Activated naive CD4-positive, alpha-beta T cell treated with anti-CD3 and anti-CD28 coated beads, Interleukin-2, amount 50 U/mL, for 72 hours (primary cell): ENCODE measurements at regions not wholly inside any gene's neighbourhood (a gene's known extent, or its start where the extent isn't known, plus 50 kb on each side); places are given as distances from the start of the nearest gene placed in this dataset.
"Not testable (repeated sequence)": the region's sequence is repeated elsewhere in the genome, so short reads cannot be mapped to it uniquely, and the experiment has no call there.

Source experiments
- ATAC-seq, 2 donors: fragments of 150-1000 bp; cut with Tn5 transposase; 2 replicates each; pipeline ENCODE4 v1.10.0; 2021; ENCODE audit warnings: mild to moderate bottlenecking in 2 of 2, moderate library complexity in 2 of 2
- DNase-seq, 2 donors: peaks; one replicate each; pipeline ENCODE4 v3.0.0; 2021 to 2022; ENCODE audit warnings: low spot score in 2 of 2
- H3K27ac Mint-ChIP-seq, 2 donors: one replicate each; pipeline ENCODE4 v1.8.0; 2022; ENCODE audit warnings: mild to moderate bottlenecking in 2 of 2, mixed read lengths in 2 of 2
- H3K36me3 Mint-ChIP-seq, 2 donors: one replicate each; pipeline ENCODE4 v1.8.0; 2022; ENCODE audit warnings: mixed read lengths in 2 of 2
- H3K9me3 Mint-ChIP-seq, 2 donors: one replicate each; pipeline ENCODE4 v1.8.0; 2022; ENCODE audit warnings: mixed read lengths in 2 of 2

GRCh38 chr18:8882632-8883408, 177.5 kb downstream of the MTCL1 start:
- Mint-ChIP-seq H3K36me3 (peaks cover 8 to 40% of the 10 kb centered on the region in 2 donors), H3K27ac (no peak overlapping the region), H3K9me3 (peaks cover 28 to 32% of the 10 kb centered on the region in 2 donors)
- DNase-seq (no peak), ATAC-seq (no peak)

GRCh38 chr18:8883409-8883668, 178.0 kb downstream of the MTCL1 start:
- no peak for ATAC-seq
- no peak overlapping the region for H3K27ac Mint-ChIP-seq

GRCh38 chr18:8887877-8888276, 182.5 kb downstream of the MTCL1 start:
- ATAC-seq, H3K27ac Mint-ChIP-seq, DNase-seq: not testable (repeated sequence)
- Mint-ChIP-seq H3K9me3 (peaks cover 25 to 27% of the 10 kb centered on the region in 2 donors), H3K36me3 (peaks cover 3 to 33% of the 10 kb centered on the region in 2 donors)

More at GRCh38 chr18:8883409-8883668, 178.0 kb downstream of the MTCL1 start:
- no peak for DNase-seq
- Mint-ChIP-seq H3K9me3 (peaks cover 30 to 34% of the 10 kb centered on the region in 2 donors), H3K36me3 (peaks cover 8 to 42% of the 10 kb centered on the region in 2 donors)

GRCh38 chr18:8889489-8889888, 184.1 kb downstream of the MTCL1 start:
- DNase-seq (no peak), ATAC-seq (no peak)
- Mint-ChIP-seq H3K36me3 (peaks cover 0 to 30% of the 10 kb centered on the region in 2 donors), H3K27ac (no peak overlapping the region), H3K9me3 (peaks cover 22 to 25% of the 10 kb centered on the region in 2 donors)

- not testable (repeated sequence) for H3K27ac Mint-ChIP-seq, ATAC-seq, DNase-seq
- Mint-ChIP-seq H3K36me3 (peaks cover 0 to 28% of the 10 kb centered on the region in 2 donors), H3K9me3 (peaks cover 20 to 25% of the 10 kb centered on the region in 2 donors)
These were observed 185.1 kb downstream of the MTCL1 start for GRCh38 chr18:8890503-8890902.

GRCh38 chr18:8890957-8891464, 185.7 kb downstream of the MTCL1 start:
- Mint-ChIP-seq H3K27ac (no peak overlapping the region), H3K9me3 (peaks cover 18 to 20% of the 10 kb centered on the region in 2 donors), H3K36me3 (peaks cover 0 to 23% of the 10 kb centered on the region in 2 donors)
- no peak for DNase-seq
- ATAC-seq: no peak

- DNase-seq (no peak), ATAC-seq (no peak)
- Mint-ChIP-seq H3K27ac (no peak overlapping the region), H3K9me3 (peaks cover 4 to 8% of the 10 kb centered on the region in 2 donors), H3K36me3 (peaks cover 0 to 6% of the 10 kb centered on the region in 2 donors)
These were observed 187.9 kb downstream of the MTCL1 start for GRCh38 chr18:8893221-8893620.

- Mint-ChIP-seq H3K9me3 (peaks cover 1 to 5% of the 10 kb centered on the region in 2 donors), H3K36me3 (peaks cover 0 to 2% of the 10 kb centered on the region in 2 donors), H3K27ac (no peak overlapping the region)
- ATAC-seq: no peak
- no peak for DNase-seq
These were observed 188.4 kb downstream of the MTCL1 start for GRCh38 chr18:8893628-8894231.

GRCh38 chr18:8894823-8895222, 189.5 kb downstream of the MTCL1 start:
- peaks cover 0 to 3% of the 10 kb centered on the region in 2 donors for H3K9me3 Mint-ChIP-seq
- H3K27ac Mint-ChIP-seq: no peak overlapping the region

GRCh38 chr18:8895341-8895740, 190.0 kb downstream of the MTCL1 start:
- Mint-ChIP-seq H3K36me3 (no peaks in the 10 kb centered on the region), H3K9me3 (peaks cover 0 to 3% of the 10 kb centered on the region in 2 donors), H3K27ac (no peak overlapping the region)
- no peak for DNase-seq
- no peak for ATAC-seq

More at GRCh38 chr18:8894823-8895222, 189.5 kb downstream of the MTCL1 start:
- H3K36me3 Mint-ChIP-seq: no peaks in the 10 kb centered on the region
- DNase-seq (no peak), ATAC-seq (no peak)

GRCh38 chr18:8895987-8896619, 190.7 kb downstream of the MTCL1 start:
- ATAC-seq (no peak), DNase-seq (no peak)
- Mint-ChIP-seq H3K36me3 (no peaks in the 10 kb centered on the region), H3K9me3 (peaks cover 0 to 3% of the 10 kb centered on the region in 2 donors), H3K27ac (no peak overlapping the region)

GRCh38 chr18:8899000-8899399, 193.6 kb downstream of the MTCL1 start:
- ATAC-seq: no peak
- DNase-seq: no peak
- Mint-ChIP-seq H3K27ac (no peak overlapping the region), H3K36me3 (no peaks in the 10 kb centered on the region), H3K9me3 (peaks cover 3 to 4% of the 10 kb centered on the region in 2 donors)

GRCh38 chr18:8900552-8900951, 195.2 kb downstream of the MTCL1 start:
- no peaks in the 10 kb centered on the region for H3K36me3 Mint-ChIP-seq
- peaks cover 4 to 12% of the 10 kb centered on the region in 2 donors for H3K9me3 Mint-ChIP-seq
- ATAC-seq (no peak), DNase-seq (no peak)
- H3K27ac Mint-ChIP-seq: no peak overlapping the region

GRCh38 chr18:8901019-8901418, 195.7 kb downstream of the MTCL1 start:
- no peak for ATAC-seq
- no peak for DNase-seq
- H3K9me3 Mint-ChIP-seq: peaks cover 4 to 12% of the 10 kb centered on the region in 2 donors
- H3K36me3 Mint-ChIP-seq: no peaks in the 10 kb centered on the region
- H3K27ac Mint-ChIP-seq: no peak overlapping the region

GRCh38 chr18:8904316-8904715, 198.2 kb upstream of the NDUFV2 start:
- no peaks in the 10 kb centered on the region for H3K36me3 Mint-ChIP-seq
- DNase-seq: no peak
- H3K9me3 Mint-ChIP-seq: peaks cover 4 to 9% of the 10 kb centered on the region in 2 donors
- no peak for ATAC-seq
- H3K27ac Mint-ChIP-seq: no peak overlapping the region

- DNase-seq (no peak), ATAC-seq (no peak)
- Mint-ChIP-seq H3K9me3 (peaks cover 5 to 9% of the 10 kb centered on the region in 2 donors), H3K27ac (no peak overlapping the region), H3K36me3 (no peaks in the 10 kb centered on the region)
These were observed 193.5 kb upstream of the NDUFV2 start for GRCh38 chr18:8908792-8909510.
